CD4-positive, alpha-beta T cell (primary cell): ENCODE measurements at regions not wholly inside any gene's neighbourhood (a gene's known extent, or its start where the extent isn't known, plus 50 kb on each side); places are given as distances from the start of the nearest gene placed in this dataset.

Experiments used
- ATAC-seq: fragments of 200-7000 bp; cut with Tn5 transposase; one replicate; pipeline ENCODE4 v1.10.0; 2022; ENCODE audit warnings: mild to moderate bottlenecking; ENCODE audit not compliant: poor library complexity
- CTCF ChIA-PET: fragments of 350-600 bp; sonication (Branson Sonifier 250); formaldehyde crosslinking; loops from one replicate; lab custom pipeline; 2021; ENCODE audit warnings: antibody characterized with exemption, inconsistent platforms; lab: Charles Lee
- POLR2A ChIA-PET: fragments of 350-600 bp; sonication (Branson Sonifier 250); formaldehyde crosslinking; loops from one replicate; lab custom pipeline; 2021; ENCODE audit warnings: antibody characterized with exemption, inconsistent platforms; lab: Charles Lee
- DNase-seq, 14 experiments: peaks; one replicate each; pipeline ENCODE4 v3.0.0-alpha.2; 2013 to 2020; ENCODE audit warnings: mixed read lengths in 2 of 14
- H3K27ac ChIP-seq, 2 donors: one replicate each; pipeline versions ENCODE4 v1.5.1 to v1.7.0; 2013; ENCODE audit warnings: low read length in 2 of 2, low read depth in 1 of 2, mild to moderate bottlenecking in 1 of 2
- H3K27me3 ChIP-seq, 2 experiments: 1 replicate in 1 of 2; 2 replicates in 1 of 2; pipeline versions ENCODE4 v1.6.1 to v1.7.0; 2013; ENCODE audit warnings: low read length in 2 of 2, control low read depth in 1 of 2, mild to moderate bottlenecking in 1 of 2, moderate library complexity in 1 of 2; ENCODE audit not compliant: insufficient read depth in 2 of 2, control insufficient read depth in 1 of 2
- H3K36me3 ChIP-seq: one replicate; pipeline ENCODE4 v1.6.1; 2013; ENCODE audit warnings: low read length, control low read depth; ENCODE audit not compliant: insufficient read depth
- H3K4me1 ChIP-seq: one replicate; pipeline ENCODE4 v1.6.1; 2013; ENCODE audit warnings: low read length, control low read depth; ENCODE audit not compliant: insufficient read depth
- H3K4me3 ChIP-seq: one replicate; pipeline ENCODE4 v1.5.1; 2013; ENCODE audit warnings: mild to moderate bottlenecking, low read length, moderate library complexity
- H3K9me3 ChIP-seq, 2 experiments: 1 replicate in 1 of 2; 2 replicates in 1 of 2; pipeline versions ENCODE4 v1.6.1 to v1.7.0; 2013; ENCODE audit warnings: low read length in 2 of 2, mild to moderate bottlenecking in 2 of 2, control low read depth in 1 of 2, moderate library complexity in 1 of 2; ENCODE audit not compliant: control insufficient read depth in 1 of 2, insufficient read depth in 1 of 2
- H3K27ac Mint-ChIP-seq: one replicate; pipeline ENCODE4 v1.8.0; 2020; ENCODE audit warnings: mixed read lengths
- H3K27me3 Mint-ChIP-seq: one replicate; pipeline ENCODE4 v1.8.0; 2021; ENCODE audit warnings: mixed read lengths
- H3K36me3 Mint-ChIP-seq: one replicate; pipeline ENCODE4 v1.8.0; 2021; ENCODE audit warnings: low read depth, mixed read lengths
- H3K4me1 Mint-ChIP-seq: one replicate; pipeline ENCODE4 v1.8.0; 2021; ENCODE audit warnings: low read depth, mixed read lengths
- H3K4me3 Mint-ChIP-seq: one replicate; pipeline ENCODE4 v1.8.0; 2020; ENCODE audit warnings: mild to moderate bottlenecking, mixed read lengths
- H3K9me3 Mint-ChIP-seq: one replicate; pipeline ENCODE4 v1.8.0; 2020; ENCODE audit warnings: mixed read lengths
- intact Hi-C, 2 experiments: fragments of 100-400 bp; cut with DNase I in 1 of 2; cut with micrococcal nuclease in 1 of 2; formaldehyde crosslinking; loops; one replicate each; pipeline versions ENCODE4 v1.15.1 to v1.9.0; 2023 to 2025; cut with DNase I, micrococcal nuclease
- TF ChIP-seq, protein P1 (sequence below): fragments of 200-600 bp; IDR thresholded peaks from one replicate; pipeline ENCODE4 v1.8.0; 2022; ENCODE audit warnings: antibody characterized with exemption, mild to moderate bottlenecking

DNA sequence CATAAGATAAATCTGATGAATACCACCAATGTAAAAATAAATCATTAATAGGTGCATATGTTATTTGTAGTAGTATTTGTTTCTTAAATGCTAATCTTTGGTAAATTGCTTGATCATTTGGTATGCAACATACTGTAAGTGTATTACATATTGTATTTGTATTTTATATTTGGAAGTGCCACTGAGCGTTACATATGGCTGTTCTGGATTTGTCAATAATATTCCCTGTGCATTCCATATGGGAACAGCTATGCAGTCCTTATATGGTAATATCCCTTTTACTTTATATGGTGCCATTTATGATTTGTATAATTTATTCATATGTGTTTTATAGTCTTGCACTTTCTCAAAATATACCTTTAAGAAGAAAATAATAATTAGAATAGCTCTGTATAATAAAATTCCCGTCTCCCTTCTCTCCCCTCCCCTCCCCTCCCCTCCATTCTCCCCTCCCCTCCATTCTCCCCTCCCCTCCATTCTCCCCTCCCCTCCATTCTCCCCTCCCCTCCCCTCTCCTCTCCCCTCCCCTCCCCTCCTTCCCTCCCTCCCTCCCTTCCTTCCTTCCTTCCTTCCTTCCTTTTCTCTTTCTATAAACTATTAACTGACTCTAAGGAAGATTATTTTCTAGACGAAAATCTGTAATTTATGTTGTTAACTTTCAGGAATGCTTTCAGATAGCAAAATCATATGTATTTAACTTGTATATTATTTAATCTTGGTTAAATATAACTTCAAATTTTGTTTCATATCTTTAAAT is 241.4 kb downstream of the CSNK1G3 start:
- no peak for ATAC-seq

GRCh38 chr5:123752552-123753179 is 240.7 kb downstream of the CSNK1G3 start:
- Histone ChIP-seq H3K4me3 (no peak overlapping the region), H3K27ac (no peak overlapping the region), H3K36me3 (no peaks in the 10 kb centered on the region), H3K27me3 (no peaks in the 10 kb centered on the region), H3K9me3 (no peaks in the 10 kb centered on the region), H3K4me1 (no peaks in the 10 kb centered on the region)
- no peaks in the 10 kb centered on the region for H3K4me1 Mint-ChIP-seq
- no peaks in the 10 kb centered on the region for H3K27me3 Mint-ChIP-seq
- ATAC-seq = no peak
- H3K36me3 Mint-ChIP-seq = no peaks in the 10 kb centered on the region
- no peak for DNase-seq
- TF ChIP-seq, protein P1, sequence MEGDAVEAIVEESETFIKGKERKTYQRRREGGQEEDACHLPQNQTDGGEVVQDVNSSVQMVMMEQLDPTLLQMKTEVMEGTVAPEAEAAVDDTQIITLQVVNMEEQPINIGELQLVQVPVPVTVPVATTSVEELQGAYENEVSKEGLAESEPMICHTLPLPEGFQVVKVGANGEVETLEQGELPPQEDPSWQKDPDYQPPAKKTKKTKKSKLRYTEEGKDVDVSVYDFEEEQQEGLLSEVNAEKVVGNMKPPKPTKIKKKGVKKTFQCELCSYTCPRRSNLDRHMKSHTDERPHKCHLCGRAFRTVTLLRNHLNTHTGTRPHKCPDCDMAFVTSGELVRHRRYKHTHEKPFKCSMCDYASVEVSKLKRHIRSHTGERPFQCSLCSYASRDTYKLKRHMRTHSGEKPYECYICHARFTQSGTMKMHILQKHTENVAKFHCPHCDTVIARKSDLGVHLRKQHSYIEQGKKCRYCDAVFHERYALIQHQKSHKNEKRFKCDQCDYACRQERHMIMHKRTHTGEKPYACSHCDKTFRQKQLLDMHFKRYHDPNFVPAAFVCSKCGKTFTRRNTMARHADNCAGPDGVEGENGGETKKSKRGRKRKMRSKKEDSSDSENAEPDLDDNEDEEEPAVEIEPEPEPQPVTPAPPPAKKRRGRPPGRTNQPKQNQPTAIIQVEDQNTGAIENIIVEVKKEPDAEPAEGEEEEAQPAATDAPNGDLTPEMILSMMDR = no peak
- intact Hi-C loops = no loop called here
- ChIA-PET CTCF (no interaction called here), POLR2A (no interaction called here)
- no peak overlapping the region for H3K4me3 Mint-ChIP-seq
- H3K27ac Mint-ChIP-seq = no peak overlapping the region
- H3K9me3 Mint-ChIP-seq = no peaks in the 10 kb centered on the region

More for the DNA sequence above, 241.4 kb downstream of the CSNK1G3 start:
- Histone ChIP-seq H3K9me3 (no peaks in the 10 kb centered on the region), H3K36me3 (no peaks in the 10 kb centered on the region), H3K27me3 (no peaks in the 10 kb centered on the region), H3K4me3 (no peak overlapping the region), H3K4me1 (no peaks in the 10 kb centered on the region), H3K27ac (no peak overlapping the region)
- CTCF ChIA-PET = no interaction called here
- H3K4me3 Mint-ChIP-seq = no peak overlapping the region
- no peak for DNase-seq
- H3K27ac Mint-ChIP-seq = no peak overlapping the region
- H3K36me3 Mint-ChIP-seq = no peaks in the 10 kb centered on the region
- TF ChIP-seq, protein P1 = no peak
- POLR2A ChIA-PET = no interaction called here
- no peaks in the 10 kb centered on the region for H3K27me3 Mint-ChIP-seq
- H3K4me1 Mint-ChIP-seq = no peaks in the 10 kb centered on the region
- intact Hi-C loops = no loop called here
- no peaks in the 10 kb centered on the region for H3K9me3 Mint-ChIP-seq

GRCh38 chr5:123751670-123752069 is 239.7 kb downstream of the CSNK1G3 start:
- TF ChIP-seq, protein P1 = no peak
- no peak overlapping the region for H3K4me3 Mint-ChIP-seq
- intact Hi-C loops = no loop called here
- no peaks in the 10 kb centered on the region for H3K36me3 Mint-ChIP-seq
- Histone ChIP-seq H3K4me3 (no peak overlapping the region), H3K36me3 (no peaks in the 10 kb centered on the region), H3K9me3 (no peaks in the 10 kb centered on the region), H3K4me1 (no peaks in the 10 kb centered on the region), H3K27me3 (no peaks in the 10 kb centered on the region), H3K27ac (no peak overlapping the region)
- POLR2A ChIA-PET = no interaction called here
- H3K27me3 Mint-ChIP-seq = no peaks in the 10 kb centered on the region
- no peaks in the 10 kb centered on the region for H3K4me1 Mint-ChIP-seq
- CTCF ChIA-PET = no interaction called here
- H3K9me3 Mint-ChIP-seq = no peaks in the 10 kb centered on the region
- H3K27ac Mint-ChIP-seq = no peak overlapping the region
- no peak for DNase-seq
- ATAC-seq = no peak
